Transverse colon (tissue), 4 donors: ENCODE measurements at regions not wholly inside any gene's neighbourhood (a gene's known extent, or its start where the extent isn't known, plus 50 kb on each side); places are given as distances from the start of the nearest gene placed in this dataset.

Source experiments
- DNase-seq: peaks from one replicate; pipeline ENCODE4 v3.0.0-alpha.2; 2019
- H3K27ac ChIP-seq, 4 donors: fragments of 200-600 bp; sonication (generic); 2 replicates each; pipeline ENCODE4 v1.5.1; 2016 to 2018; ENCODE audit warnings: inconsistent platforms in 4 of 4
- H3K27me3 ChIP-seq: fragments of 200-600 bp; sonication (generic); 2 replicates; pipeline ENCODE4 v1.5.1; 2017; ENCODE audit warnings: inconsistent platforms
- H3K36me3 ChIP-seq, 4 donors: fragments of 200-600 bp; sonication (generic); 2 replicates each; pipeline ENCODE4 v1.5.1; 2017 to 2019; ENCODE audit warnings: inconsistent platforms in 4 of 4
- H3K4me1 ChIP-seq, 4 donors: fragments of 200-600 bp; sonication (generic); 2 replicates each; pipeline ENCODE4 v1.5.1; 2017 to 2020; ENCODE audit warnings: inconsistent platforms in 4 of 4
- H3K4me3 ChIP-seq, 4 donors: fragments of 200-600 bp; sonication (generic); 1 replicate in 1 of 4; 2 replicates in 3 of 4; pipeline versions ENCODE4 v1.5.1 to v1.6.1; 2017 to 2019; ENCODE audit warnings: inconsistent platforms in 4 of 4
- H3K9me3 ChIP-seq, 2 donors: fragments of 200-600 bp; sonication (generic); 2 replicates each; pipeline ENCODE4 v1.5.1; 2017 to 2019; ENCODE audit warnings: inconsistent platforms in 2 of 2
- EP300 ChIP-seq: sonication (generic); formaldehyde crosslinking; IDR thresholded peaks from one replicate; pipeline ENCODE4 v1.6.1; 2017; ENCODE audit warnings: antibody characterized with exemption, low read depth
- POLR2A ChIP-seq: fragments of 450-650 bp; IDR thresholded peaks from one replicate; pipeline ENCODE4 v1.6.1; 2016; ENCODE audit warnings: antibody characterized with exemption, mild to moderate bottlenecking, moderate library complexity
- POLR2AphosphoS5 ChIP-seq, 3 donors: sonication (generic); formaldehyde crosslinking; IDR thresholded peaks; one replicate each; pipeline ENCODE4 v1.6.1; 2016; ENCODE audit warnings: antibody characterized with exemption in 3 of 3
- WGBS, 2 donors: methylation state at CpG; one replicate each; pipeline ENCODE4 v1.1.5; 2018; ENCODE audit warnings: low coverage in 1 of 2; 5-methylcytosine and 5-hydroxymethylcytosine counted together
- in situ Hi-C, 4 donors: fragments of 200-750 bp; cut with MboI; loops; one replicate each; pipeline versions ENCODE4 v1.15.0 to v1.15.1; 2017; ENCODE audit warnings: low sequenced_read_pairs in 3 of 4, low pct_ligation_motif_present in 1 of 4, low pct_unique_long_range_greater_than_20kb in 1 of 4
- intact Hi-C: fragments of 100-400 bp; cut with DNase I; formaldehyde crosslinking; loops from one replicate; pipeline ENCODE4 v1.15.1; 2023; ENCODE audit warnings: low total_unique reads
- TF ChIP-seq, protein P1 (sequence below), 5 experiments: fragments of 200-600 bp in 3 of 5; fragments of 450-650 bp in 2 of 5; sonication (generic) in 3 of 5; IDR thresholded peaks; 1 replicate in 2 of 5; 2 replicates in 3 of 5; pipeline ENCODE4 v1.5.1; 2016 to 2017; ENCODE audit warnings: antibody characterized with exemption in 5 of 5, inconsistent platforms in 3 of 5, mild to moderate bottlenecking in 2 of 5, moderate library complexity in 1 of 5

- Histone ChIP-seq H3K36me3 (no peaks in the 10 kb centered on the region), H3K27me3 (no peaks in the 10 kb centered on the region), H3K4me1 (no peaks in the 10 kb centered on the region), H3K9me3 (no peaks in the 10 kb centered on the region), H3K27ac (no peak overlapping the region), H3K4me3 (no peak overlapping the region)
- intact Hi-C loops (loop anchor here (10.0 kb wide), 1 partner anchor 610 kb away; no protein-coding TSS in a partner anchor), in situ Hi-C loops (loop anchor here in 2 of 4 donors (25.0 kb wide), 1 partner anchor 602 kb away; no protein-coding TSS in a partner anchor)
- DNase-seq, result no peak
- TF ChIP-seq EP300 (no peak), POLR2AphosphoS5 (IDR thresholded peaks at IDR 0.05) (no peak), POLR2A (no peak)
- TF ChIP-seq, protein P1, sequence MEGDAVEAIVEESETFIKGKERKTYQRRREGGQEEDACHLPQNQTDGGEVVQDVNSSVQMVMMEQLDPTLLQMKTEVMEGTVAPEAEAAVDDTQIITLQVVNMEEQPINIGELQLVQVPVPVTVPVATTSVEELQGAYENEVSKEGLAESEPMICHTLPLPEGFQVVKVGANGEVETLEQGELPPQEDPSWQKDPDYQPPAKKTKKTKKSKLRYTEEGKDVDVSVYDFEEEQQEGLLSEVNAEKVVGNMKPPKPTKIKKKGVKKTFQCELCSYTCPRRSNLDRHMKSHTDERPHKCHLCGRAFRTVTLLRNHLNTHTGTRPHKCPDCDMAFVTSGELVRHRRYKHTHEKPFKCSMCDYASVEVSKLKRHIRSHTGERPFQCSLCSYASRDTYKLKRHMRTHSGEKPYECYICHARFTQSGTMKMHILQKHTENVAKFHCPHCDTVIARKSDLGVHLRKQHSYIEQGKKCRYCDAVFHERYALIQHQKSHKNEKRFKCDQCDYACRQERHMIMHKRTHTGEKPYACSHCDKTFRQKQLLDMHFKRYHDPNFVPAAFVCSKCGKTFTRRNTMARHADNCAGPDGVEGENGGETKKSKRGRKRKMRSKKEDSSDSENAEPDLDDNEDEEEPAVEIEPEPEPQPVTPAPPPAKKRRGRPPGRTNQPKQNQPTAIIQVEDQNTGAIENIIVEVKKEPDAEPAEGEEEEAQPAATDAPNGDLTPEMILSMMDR (IDR thresholded peaks at IDR 0.05), result no peak
- 47 to 52% methylated on average over 2 to 3 of the region's 3 CpGs for WGBS, 2 donors
Measured at GRCh38 chr10:61135276-61135721, 191.3 kb upstream of the RHOBTB1 start.

DNA sequence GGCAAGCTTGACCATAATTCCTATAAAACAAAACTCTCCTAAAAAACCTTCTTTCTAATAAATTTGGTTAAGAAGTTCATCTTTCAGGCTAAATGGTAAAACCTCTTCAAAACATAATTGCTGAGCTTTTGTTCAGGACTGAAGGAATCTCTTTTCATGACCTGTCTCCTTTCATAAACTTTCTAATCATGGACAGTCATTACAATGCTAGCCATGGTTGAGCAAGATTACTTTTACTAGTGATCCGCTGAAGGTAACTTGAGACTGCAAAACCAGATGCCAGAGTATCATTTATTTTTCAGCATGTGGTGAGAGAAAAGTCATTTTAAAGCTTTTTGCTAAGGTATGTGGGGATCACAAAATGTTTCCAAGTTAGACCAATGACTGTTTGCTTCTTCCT, 186.4 kb upstream of the RHOBTB1 start:
- in situ Hi-C loops, result loop anchor here in 2 of 4 donors (25.0 kb wide), 1 partner anchor 607 kb away; no protein-coding TSS in a partner anchor
- Histone ChIP-seq H3K36me3 (no peaks in the 10 kb centered on the region), H3K27me3 (no peaks in the 10 kb centered on the region), H3K9me3 (no peaks in the 10 kb centered on the region), H3K4me3 (no peak overlapping the region), H3K4me1 (no peaks in the 10 kb centered on the region), H3K27ac (no peak overlapping the region)
- TF ChIP-seq, protein P1 (IDR thresholded peaks at IDR 0.05), result no peak
- TF ChIP-seq EP300, result no peak
- TF ChIP-seq POLR2A, result no peak
- DNase-seq, result no peak
- WGBS, 2 donors, result 80 to 94% methylated on average over 1 of the region's 1 CpG
- intact Hi-C loops, result loop anchor here (10.0 kb wide), 1 partner anchor 614 kb away; no protein-coding TSS in a partner anchor

- DNase-seq, result no peak
- Histone ChIP-seq H3K4me3 (no peak overlapping the region), H3K36me3 (no peaks in the 10 kb centered on the region), H3K4me1 (no peaks in the 10 kb centered on the region), H3K27ac (no peak overlapping the region), H3K9me3 (no peaks in the 10 kb centered on the region), H3K27me3 (no peaks in the 10 kb centered on the region)
- intact Hi-C loops, result no loop called here
- no peak for TF ChIP-seq EP300
- TF ChIP-seq, protein P1 (IDR thresholded peaks at IDR 0.05), result no peak
- no peak for TF ChIP-seq POLR2AphosphoS5 (IDR thresholded peaks at IDR 0.05)
- no peak for TF ChIP-seq POLR2A
- in situ Hi-C loops, result loop anchor here in 2 of 4 donors (25.0 kb wide), 1 partner anchor 609 kb away; no protein-coding TSS in a partner anchor
Measured at GRCh38 chr10:61128196-61128595, 184.2 kb upstream of the RHOBTB1 start.

GRCh38 chr10:61125560-61126170, 181.7 kb upstream of the RHOBTB1 start:
- WGBS, 2 donors, result 17 to 32% methylated on average over 3 of the region's 3 CpGs
- in situ Hi-C loops (loop anchor here in 2 of 4 donors (25.0 kb wide), 1 partner anchor 612 kb away; no protein-coding TSS in a partner anchor), intact Hi-C loops (no loop called here)
- H3K4me1 ChIP-seq, result no peaks in the 10 kb centered on the region
- no peak overlapping the region for H3K27ac ChIP-seq
- H3K36me3 ChIP-seq, result no peaks in the 10 kb centered on the region
- H3K4me3 ChIP-seq, result no peak overlapping the region
- no peaks in the 10 kb centered on the region for H3K9me3 ChIP-seq
- TF ChIP-seq, protein P1 (IDR thresholded peaks at IDR 0.05), result no peak
- TF ChIP-seq POLR2AphosphoS5 (IDR thresholded peaks at IDR 0.05) (no peak), POLR2A (no peak), EP300 (no peak)
- no peak for DNase-seq
- H3K27me3 ChIP-seq, result no peaks in the 10 kb centered on the region
